SK-N-SH (cell line): ENCODE measurements at regions not wholly inside any gene's neighbourhood (a gene's known extent, or its start where the extent isn't known, plus 50 kb on each side); places are given as distances from the start of the nearest gene placed in this dataset.

Source experiments
- CTCF ChIA-PET: fragments of 300-600, 350-600 bp; formaldehyde crosslinking; extraction: SDS; loops from one replicate; lab custom pipeline; 2021; lab: Yijun Ruan, JAX
- POLR2A ChIA-PET: fragments of 350-600 bp; sonication (Branson Sonifier 250); formaldehyde crosslinking; extraction: SDS; loops from one replicate; lab custom pipeline; 2020; ENCODE audit warnings: antibody characterized with exemption, inconsistent platforms; lab: Yijun Ruan, JAX
- DNase-seq: peaks from one replicate; pipeline ENCODE4 v3.0.0; 2012
- H2AFZ ChIP-seq: fragments of 200-600 bp; sonication (generic); 2 replicates; pipeline ENCODE4 v1.8.1; 2016; ENCODE audit warnings: antibody characterized with exemption, mild to moderate bottlenecking, low read depth
- H3F3A ChIP-seq: fragments of 200-600 bp; sonication (generic); replicated peaks from 2 replicates; pipeline ENCODE3; 2016; ENCODE audit warnings: antibody characterized with exemption, mild to moderate bottlenecking; ENCODE audit not compliant: insufficient read depth
- H3K27ac ChIP-seq, 2 experiments: fragments of 200-500 bp in 1 of 2; fragments of 200-600 bp in 1 of 2; sonication (Bioruptor generic) in 1 of 2; sonication (generic), shearing (Covaris generic) in 1 of 2; 2 replicates each; pipeline versions ENCODE4 v1.5.1 to v1.6.1; 2014 to 2016; ENCODE audit warnings: low read depth in 2 of 2, inconsistent platforms in 1 of 2, low read length in 1 of 2, mild to moderate bottlenecking in 1 of 2, mixed read lengths in 1 of 2
- H3K27me3 ChIP-seq: fragments of 200-600 bp; sonication (generic), shearing (Covaris generic); 2 replicates; pipeline ENCODE4 v1.6.1; 2016; ENCODE audit warnings: mixed run types; ENCODE audit not compliant: insufficient read depth
- H3K36me3 ChIP-seq, 2 experiments: fragments of 200-500 bp in 1 of 2; fragments of 200-600 bp in 1 of 2; sonication (Bioruptor generic) in 1 of 2; sonication (generic) in 1 of 2; replicated peaks in 1 of 2; 2 replicates each; pipeline versions ENCODE3 to v1.5.1; 2014 to 2016; ENCODE audit warnings: low read length in 1 of 2, mild to moderate bottlenecking in 1 of 2; ENCODE audit not compliant: insufficient read depth in 2 of 2, control insufficient read depth in 1 of 2
- H3K4me1 ChIP-seq, 2 experiments: fragments of 200-500 bp in 1 of 2; fragments of 200-600 bp in 1 of 2; sonication (Bioruptor generic) in 1 of 2; sonication (generic), shearing (Covaris generic) in 1 of 2; 2 replicates each; pipeline versions ENCODE4 v1.5.1 to v1.6.1; 2014 to 2016; ENCODE audit warnings: low read depth in 1 of 2, low read length in 1 of 2, mixed run types in 1 of 2; ENCODE audit not compliant: insufficient read depth in 2 of 2, control insufficient read depth in 1 of 2
- H3K4me2 ChIP-seq: fragments of 200-600 bp; sonication (generic), shearing (Covaris generic); 2 replicates; pipeline ENCODE4 v1.6.1; 2017; ENCODE audit warnings: mixed run types
- H3K4me3 ChIP-seq, 2 experiments: fragments of 200-500 bp in 1 of 2; fragments of 200-600 bp in 1 of 2; sonication (Bioruptor generic) in 1 of 2; sonication (generic), shearing (Covaris generic) in 1 of 2; 2 replicates each; pipeline versions ENCODE4 v1.5.1 to v1.8.1; 2014 to 2016; ENCODE audit warnings: low read depth in 2 of 2, inconsistent platforms in 1 of 2, low read length in 1 of 2, mild to moderate bottlenecking in 1 of 2, mixed read lengths in 1 of 2, moderate library complexity in 1 of 2
- H3K79me2 ChIP-seq: fragments of 200-600 bp; sonication (generic); 2 replicates; pipeline ENCODE4 v1.8.1; 2017; ENCODE audit warnings: mild to moderate bottlenecking; ENCODE audit not compliant: insufficient read depth
- H3K9ac ChIP-seq: fragments of 200-600 bp; sonication (generic); 2 replicates; pipeline ENCODE4 v1.6.1; 2017; ENCODE audit warnings: mixed run types
- H3K9me2 ChIP-seq: fragments of 200-600 bp; sonication (generic); 2 replicates; pipeline ENCODE4 v1.6.1; 2017; ENCODE audit warnings: mixed run types
- H3K9me3 ChIP-seq: fragments of 200-600 bp; sonication (generic); 2 replicates; pipeline ENCODE4 v1.6.1; 2017; ENCODE audit warnings: mixed run types, mild to moderate bottlenecking, moderate library complexity
- H4K20me1 ChIP-seq: fragments of 200-600 bp; sonication (generic); 2 replicates; pipeline ENCODE4 v1.6.1; 2017; ENCODE audit warnings: mild to moderate bottlenecking, mixed run types; ENCODE audit not compliant: insufficient read depth
- CTCF ChIP-seq: fragments of 200-600 bp; sonication (generic); IDR thresholded peaks from 2 replicates; pipeline ENCODE4 v1.6.1; 2017; ENCODE audit warnings: antibody characterized with exemption, mild to moderate bottlenecking, moderate library complexity
- EZH2phosphoT487 ChIP-seq: fragments of 200-600 bp; sonication (generic); IDR thresholded peaks from 2 replicates; pipeline ENCODE4 v1.6.1; 2017; ENCODE audit warnings: low read depth, mixed run types, mild to moderate bottlenecking, antibody characterized with exemption, moderate library complexity, borderline replicate concordance
- FOSL2 ChIP-seq: IDR thresholded peaks from 2 replicates; pipeline ENCODE4 v1.4.0; 2012; ENCODE audit warnings: low read depth, mild to moderate bottlenecking, moderate library complexity, borderline replicate concordance
- FOXM1 ChIP-seq: IDR thresholded peaks from 2 replicates; pipeline ENCODE4 v1.4.0; 2012; ENCODE audit warnings: low read depth, mild to moderate bottlenecking
- MEF2A ChIP-seq: IDR thresholded peaks from 2 replicates; pipeline ENCODE4 v1.4.0; 2012; ENCODE audit warnings: low read depth, borderline replicate concordance
- POLR2AphosphoS5 ChIP-seq: IDR thresholded peaks from 2 replicates; pipeline ENCODE4 v1.6.1; 2012; ENCODE audit warnings: low read depth, low read length
- RCOR1 ChIP-seq: fragments of 150-350 bp; IDR thresholded peaks from 2 replicates; pipeline ENCODE4 v1.6.1; 2017; ENCODE audit warnings: antibody characterized with exemption, low read length
- REST ChIP-seq: IDR thresholded peaks from 2 replicates; pipeline ENCODE4 v1.6.1; 2012; ENCODE audit warnings: mild to moderate bottlenecking, low read depth, low read length, moderate library complexity
- RFX5 ChIP-seq: IDR thresholded peaks from 2 replicates; pipeline ENCODE4 v1.6.1; 2012; ENCODE audit warnings: mild to moderate bottlenecking, improper control_type of control experiment, low read length
- RXRA ChIP-seq: IDR thresholded peaks from 2 replicates; pipeline ENCODE4 v1.4.0; 2012; ENCODE audit warnings: low read depth, mild to moderate bottlenecking, borderline replicate concordance
- SIN3A ChIP-seq: IDR thresholded peaks from 2 replicates; pipeline ENCODE4 v1.6.1; 2012; ENCODE audit warnings: low read depth, mild to moderate bottlenecking, low read length, moderate library complexity, borderline replicate concordance
- TCF12 ChIP-seq: IDR thresholded peaks from 2 replicates; pipeline ENCODE4 v1.4.0; 2012
- TEAD4 ChIP-seq: IDR thresholded peaks from 2 replicates; pipeline ENCODE4 v1.4.0; 2012; ENCODE audit warnings: mild to moderate bottlenecking, borderline replicate concordance; ENCODE audit not compliant: insufficient read depth
- USF1 ChIP-seq: IDR thresholded peaks from 2 replicates; pipeline ENCODE4 v1.4.0; 2012; ENCODE audit warnings: low read depth, borderline replicate concordance
- USF2 ChIP-seq: fragments of 150-350 bp; IDR thresholded peaks from 2 replicates; pipeline ENCODE4 v1.6.1; 2017; ENCODE audit warnings: antibody characterized with exemption, low read length, low read depth, borderline replicate concordance
- YY1 ChIP-seq: IDR thresholded peaks from 2 replicates; pipeline ENCODE4 v1.4.0; 2012; ENCODE audit warnings: low read depth, mild to moderate bottlenecking
- ZBTB33 ChIP-seq: IDR thresholded peaks from 2 replicates; pipeline ENCODE4 v1.4.0; 2012; ENCODE audit warnings: low read depth, borderline replicate concordance
- WGBS: methylation state at CpG from one replicate; pipeline ENCODE4 v1.1.6; 2017; ENCODE audit warnings: low lambda C conversion rate; 5-methylcytosine and 5-hydroxymethylcytosine counted together

GRCh38 chr11:80542704-80543103 is 1101.9 kb upstream of the TENM4 start:
- Histone ChIP-seq H2AFZ (no peak overlapping the region), H3K36me3 (no peaks in the 10 kb centered on the region), H3F3A (no peaks in the 10 kb centered on the region), H3K9ac (no peak overlapping the region), H3K27ac (no peak overlapping the region), H4K20me1 (no peaks in the 10 kb centered on the region), H3K79me2 (no peaks in the 10 kb centered on the region), H3K4me1 (no peaks in the 10 kb centered on the region), H3K4me2 (no peak overlapping the region), H3K27me3 (no peaks in the 10 kb centered on the region), H3K9me2 (no peaks in the 10 kb centered on the region), H3K9me3 (no peaks in the 10 kb centered on the region), H3K4me3 (no peak overlapping the region)
- 38% methylated on average over 2 of the region's 2 CpGs for WGBS
- ChIA-PET POLR2A (no interaction called here), CTCF (interaction anchor here (1.1 to 1.9 kb wide), 2 partner anchors 12 to 18 kb away, joined by 3 to 4 read pairs; no protein-coding TSS in a partner anchor)
- TF ChIP-seq RXRA, result no peak
- TF ChIP-seq TCF12, result no peak
- TF ChIP-seq TEAD4, result no peak
- no peak for TF ChIP-seq CTCF
- no peak for TF ChIP-seq FOXM1
- TF ChIP-seq EZH2phosphoT487, result no peak
- no peak for TF ChIP-seq SIN3A
- no peak for TF ChIP-seq YY1
- no peak for TF ChIP-seq FOSL2
- no peak for TF ChIP-seq ZBTB33
- TF ChIP-seq USF1, result no peak
- TF ChIP-seq POLR2AphosphoS5, result no peak
- TF ChIP-seq MEF2A, result no peak
- no peak for TF ChIP-seq RCOR1
- TF ChIP-seq USF2, result no peak
- no peak for TF ChIP-seq RFX5
- TF ChIP-seq REST, result no peak
- DNase-seq, result no peak
